ENCODE measurements at regions not wholly inside any gene's neighbourhood (a gene's known extent, or its start where the extent isn't known, plus 50 kb on each side); places are given as distances from the start of the nearest gene placed in this dataset.

GRCh38 chr11:57092028-57092698 is 89.6 kb upstream of the LRRC55 start:
- DNase-seq = no peak
- TF ChIP-seq CTCF (conservative IDR thresholded peaks at IDR 0.05) = no peak
- H3K27me3 ChIP-seq (ENCODE audit: control insufficient read depth, insufficient read depth, low read length, poor library complexity, severe bottlenecking) = no peaks in the 10 kb centered on the region
- no peaks in the 10 kb centered on the region for H3K9me3 ChIP-seq (ENCODE audit: control insufficient read depth, low read length)
- Mint-ChIP-seq H3K9me3 (no peaks in the 10 kb centered on the region), H3K36me3 (ENCODE audit: low read depth) (no peaks in the 10 kb centered on the region), H3K27me3 (ENCODE audit: insufficient read depth) (peaks cover 13% of the 10 kb centered on the region), H3K27ac (no peak overlapping the region), H3K4me3 (no peak overlapping the region), H3K4me1 (no peaks in the 10 kb centered on the region)
- no peaks in the 10 kb centered on the region for H3K36me3 ChIP-seq (ENCODE audit: control insufficient read depth, insufficient read depth, low read length)
- 91 to 98% methylated on average over 6 to 9 of the region's 9 CpGs for WGBS, 2 experiments (ENCODE audit: insufficient coverage in 1 of 2, insufficient read length in 1 of 2)
- no peak overlapping the region for H3K4me3 ChIP-seq (ENCODE audit: low read length)
- H3K27ac ChIP-seq (ENCODE audit: low read depth, low read length) = no peak overlapping the region
- no peak overlapping the region for H3K9ac ChIP-seq (ENCODE audit: extremely low read depth, low read length, poor library complexity, severe bottlenecking)
- H3K4me1 ChIP-seq (ENCODE audit: control insufficient read depth, insufficient read depth, low read length) = no peaks in the 10 kb centered on the region

- H3K9me3 Mint-ChIP-seq = no peaks in the 10 kb centered on the region
- peaks cover 11% of the 10 kb centered on the region for H3K27me3 Mint-ChIP-seq (ENCODE audit: insufficient read depth)
- no peak overlapping the region for H3K9ac ChIP-seq (ENCODE audit: extremely low read depth, low read length, poor library complexity, severe bottlenecking)
- no peaks in the 10 kb centered on the region for H3K4me1 ChIP-seq (ENCODE audit: control insufficient read depth, insufficient read depth, low read length)
- TF ChIP-seq CTCF (conservative IDR thresholded peaks at IDR 0.05) = no peak
- WGBS, 2 experiments (ENCODE audit: insufficient coverage in 1 of 2, insufficient read length in 1 of 2) = 92% methylated on average over 1 of the region's 1 CpG; no CpG with 5 or more reads in 1 of the 2 experiments
- no peak overlapping the region for H3K4me3 ChIP-seq (ENCODE audit: low read length)
- no peak overlapping the region for H3K4me3 Mint-ChIP-seq
- no peaks in the 10 kb centered on the region for H3K36me3 ChIP-seq (ENCODE audit: control insufficient read depth, insufficient read depth, low read length)
- no peaks in the 10 kb centered on the region for H3K9me3 ChIP-seq (ENCODE audit: control insufficient read depth, low read length)
- H3K36me3 Mint-ChIP-seq (ENCODE audit: low read depth) = no peaks in the 10 kb centered on the region
- DNase-seq = no peak
- no peak overlapping the region for H3K27ac Mint-ChIP-seq
- no peaks in the 10 kb centered on the region for H3K27me3 ChIP-seq (ENCODE audit: control insufficient read depth, insufficient read depth, low read length, poor library complexity, severe bottlenecking)
- no peaks in the 10 kb centered on the region for H3K4me1 Mint-ChIP-seq
- H3K27ac ChIP-seq (ENCODE audit: low read depth, low read length) = no peak overlapping the region
Observed at GRCh38 chr11:57094181-57094935, 87.4 kb upstream of the LRRC55 start.

- Mint-ChIP-seq H3K36me3 (ENCODE audit: low read depth) (no peaks in the 10 kb centered on the region), H3K4me1 (no peaks in the 10 kb centered on the region), H3K9me3 (no peaks in the 10 kb centered on the region), H3K27me3 (ENCODE audit: insufficient read depth) (peaks cover 11% of the 10 kb centered on the region), H3K27ac (no peak overlapping the region), H3K4me3 (no peak overlapping the region)
- Histone ChIP-seq H3K27me3 (ENCODE audit: control insufficient read depth, insufficient read depth, low read length, poor library complexity, severe bottlenecking) (no peaks in the 10 kb centered on the region), H3K9ac (ENCODE audit: extremely low read depth, low read length, poor library complexity, severe bottlenecking) (no peak overlapping the region), H3K9me3 (ENCODE audit: control insufficient read depth, low read length) (no peaks in the 10 kb centered on the region), H3K4me3 (ENCODE audit: low read length) (no peak overlapping the region), H3K4me1 (ENCODE audit: control insufficient read depth, insufficient read depth, low read length) (no peaks in the 10 kb centered on the region), H3K36me3 (ENCODE audit: control insufficient read depth, insufficient read depth, low read length) (no peaks in the 10 kb centered on the region), H3K27ac (ENCODE audit: low read depth, low read length) (no peak overlapping the region)
- 93 to 94% methylated on average over 3 of the region's 3 CpGs for WGBS, 2 experiments (ENCODE audit: insufficient coverage in 1 of 2, insufficient read length in 1 of 2)
- TF ChIP-seq CTCF (conservative IDR thresholded peaks at IDR 0.05) = no peak
- no peak for DNase-seq
Observed at GRCh38 chr11:57095417-57095816, 86.3 kb upstream of the LRRC55 start.
